Kidney (tissue), 13 donors: ENCODE measurements at regions not wholly inside any gene's neighbourhood (a gene's known extent, or its start where the extent isn't known, plus 50 kb on each side); places are given as distances from the start of the nearest gene placed in this dataset.

ENCODE experiments used
- DNase-seq, 5 donors: peaks; one replicate each; pipeline ENCODE4 v3.0.0-alpha.2; 2013 to 2020
- FAIRE-seq: peaks from 2 replicates; lab custom pipeline; 2012; peaks lifted over from hg19 to GRCh38; lab: Jason Lieb, UNC
- H3K27ac ChIP-seq, 2 donors: one replicate each; pipeline ENCODE4 v1.7.0; 2013; ENCODE audit warnings: low read depth in 2 of 2, low read length in 2 of 2, inconsistent platforms in 1 of 2
- H3K27me3 ChIP-seq: one replicate; pipeline ENCODE4 v1.7.1; 2013; ENCODE audit warnings: low read length, inconsistent platforms; ENCODE audit not compliant: control insufficient read depth, insufficient read depth
- H3K36me3 ChIP-seq, 3 donors: one replicate each; pipeline versions ENCODE4 v1.7.0 to v1.7.1; 2013; ENCODE audit warnings: low read length in 3 of 3, control low read depth in 1 of 3, inconsistent platforms in 1 of 3; ENCODE audit not compliant: insufficient read depth in 3 of 3, control insufficient read depth in 2 of 3
- H3K4me1 ChIP-seq, 3 donors: one replicate each; pipeline versions ENCODE4 v1.7.0 to v1.7.1; 2013; ENCODE audit warnings: low read length in 3 of 3, inconsistent platforms in 1 of 3, low read depth in 1 of 3; ENCODE audit not compliant: control insufficient read depth in 2 of 3, insufficient read depth in 2 of 3
- H3K4me3 ChIP-seq, 3 donors: one replicate each; pipeline versions ENCODE4 v1.7.0 to v1.8.1; 2013; ENCODE audit warnings: low read length in 3 of 3, control low read depth in 1 of 3, inconsistent platforms in 1 of 3
- H3K9ac ChIP-seq, 3 donors: one replicate each; pipeline versions ENCODE4 v1.7.0 to v1.7.1; 2013; ENCODE audit warnings: low read length in 3 of 3, control low read depth in 1 of 3, inconsistent platforms in 1 of 3
- H3K9me3 ChIP-seq, 3 donors: one replicate each; pipeline versions ENCODE4 v1.7.0 to v1.7.1; 2013; ENCODE audit warnings: low read length in 3 of 3, control low read depth in 1 of 3, inconsistent platforms in 1 of 3; ENCODE audit not compliant: control insufficient read depth in 2 of 3, insufficient read depth in 1 of 3
- CTCF ChIP-seq: IDR thresholded peaks from 3 replicates; pipeline ENCODE4 v1.5.1; 2012; ENCODE audit warnings: mild to moderate bottlenecking, moderate library complexity, borderline replicate concordance; ENCODE audit not compliant: insufficient read depth; ENCODE audit errors: extremely low read depth
- intact Hi-C: fragments of 100-400 bp; cut with DNase I; formaldehyde crosslinking; loops from one replicate; pipeline ENCODE4 v1.11.1; 2022
- donor health status: control.
- donor health status: control.
- donor health status: control.
- donor health status: control.
- donor health status: control.
- donor health status: DM: yes; HTN: yes; CAD: no.
- donor health status: Normal renal cell carcinoma (clear cell type).

- intact Hi-C loops = no loop called here
- FAIRE-seq = no peak
These were observed 162.2 kb downstream of the RASSF9 start for GRCh38 chr12:85673921-85674420.

GRCh38 chr12:85676816-85677749 lies 159.1 kb downstream of the RASSF9 start:
- no peak overlapping the region for H3K27ac ChIP-seq
- no peaks in the 10 kb centered on the region for H3K36me3 ChIP-seq
- H3K4me1 ChIP-seq = no peaks in the 10 kb centered on the region
- FAIRE-seq (no peak), DNase-seq (no peak)
- intact Hi-C loops = no loop called here
- H3K4me3 ChIP-seq = no peak overlapping the region
- H3K27me3 ChIP-seq = no peaks in the 10 kb centered on the region
- no peaks in the 10 kb centered on the region for H3K9me3 ChIP-seq
- no peak for TF ChIP-seq CTCF
- no peak overlapping the region for H3K9ac ChIP-seq

More at GRCh38 chr12:85673921-85674420, 162.2 kb downstream of the RASSF9 start:
- H3K36me3 ChIP-seq = no peaks in the 10 kb centered on the region
- TF ChIP-seq CTCF = no peak
- no peaks in the 10 kb centered on the region for H3K27me3 ChIP-seq
- no peak overlapping the region for H3K4me3 ChIP-seq
- DNase-seq = no peak
- no peak overlapping the region for H3K27ac ChIP-seq
- no peak overlapping the region for H3K9ac ChIP-seq
- no peaks in the 10 kb centered on the region for H3K9me3 ChIP-seq
- H3K4me1 ChIP-seq = no peaks in the 10 kb centered on the region

GRCh38 chr12:85679296-85679695 lies 156.9 kb downstream of the RASSF9 start:
- Histone ChIP-seq H3K36me3 (no peaks in the 10 kb centered on the region), H3K9ac (no peak overlapping the region), H3K4me1 (no peaks in the 10 kb centered on the region), H3K27me3 (no peaks in the 10 kb centered on the region), H3K27ac (no peak overlapping the region), H3K9me3 (no peaks in the 10 kb centered on the region), H3K4me3 (no peak overlapping the region)
- DNase-seq (no peak), FAIRE-seq (no peak)
- no peak for TF ChIP-seq CTCF
- intact Hi-C loops = no loop called here
